IMR-90 (cell line): ENCODE measurements at regions not wholly inside any gene's neighbourhood (a gene's known extent, or its start where the extent isn't known, plus 50 kb on each side); places are given as distances from the start of the nearest gene placed in this dataset.

ENCODE experiments used
- ATAC-seq: fragments of 200-7000 bp; cut with Tn5 transposase; 2 replicates; pipeline ENCODE4 v1.9.1; 2020; ENCODE audit warnings: low read depth, mild to moderate bottlenecking, moderate library complexity
- BruUV-seq: library from RNA; stranded (reverse); fragments of 400-500 nt; replicated peaks from 2 replicates; lab custom pipeline; 2021; lab: Mats Ljungman, UMichigan
- CTCF ChIA-PET: fragments of 300-600 bp; formaldehyde crosslinking; extraction: SDS; loops from one replicate; lab custom pipeline; 2021; ENCODE audit warnings: antibody characterized with exemption; lab: Yijun Ruan, JAX
- POLR2A ChIA-PET: fragments of 300-600 bp; sonication (Branson Sonifier 250); formaldehyde crosslinking; loops from one replicate; lab custom pipeline; 2022; ENCODE audit warnings: antibody characterized with exemption; ENCODE audit not compliant: unreplicated experiment; lab: Charles Lee
- DNase-seq: peaks from one replicate; pipeline ENCODE4 v3.0.0; 2013
- H2AFZ ChIP-seq: replicated peaks from 2 replicates; pipeline ENCODE3; 2013; ENCODE audit warnings: low read length, mild to moderate bottlenecking; ENCODE audit not compliant: poor library complexity
- H2AK5ac ChIP-seq: 2 replicates; pipeline ENCODE4 v1.6.1; 2013; ENCODE audit warnings: low read depth, low read length, inconsistent platforms
- H2AK9ac ChIP-seq: replicated peaks from 2 replicates; pipeline ENCODE3; 2013; ENCODE audit warnings: mild to moderate bottlenecking, low read depth, low read length, moderate library complexity; ENCODE audit not compliant: poor library complexity
- H2BK120ac ChIP-seq: 2 replicates; pipeline ENCODE4 v1.6.1; 2013; ENCODE audit warnings: low read depth, low read length, inconsistent platforms
- H2BK15ac ChIP-seq: 3 replicates; pipeline ENCODE4 v1.6.1; 2013; ENCODE audit warnings: low read depth, low read length, inconsistent platforms
- H2BK20ac ChIP-seq: 2 replicates; pipeline ENCODE4 v1.6.1; 2013; ENCODE audit warnings: low read depth, mild to moderate bottlenecking, inconsistent platforms, low read length, moderate library complexity
- H2BK5ac ChIP-seq: 2 replicates; pipeline ENCODE4 v1.6.1; 2013; ENCODE audit warnings: mild to moderate bottlenecking, low read depth, low read length, inconsistent platforms; ENCODE audit not compliant: poor library complexity, severe bottlenecking
- H3K14ac ChIP-seq: replicated peaks from 2 replicates; pipeline ENCODE4 v1.6.1; 2013; ENCODE audit warnings: low read depth, low read length, inconsistent platforms
- H3K18ac ChIP-seq: 2 replicates; pipeline ENCODE4 v1.6.1; 2013; ENCODE audit warnings: low read depth, low read length, control low read depth
- H3K23ac ChIP-seq: 2 replicates; pipeline ENCODE4 v1.6.1; 2013; ENCODE audit warnings: low read depth, low read length, inconsistent platforms
- H3K27ac ChIP-seq: 2 replicates; pipeline ENCODE4 v1.5.1; 2013; ENCODE audit warnings: mild to moderate bottlenecking, control low read depth, low read length; ENCODE audit not compliant: insufficient read depth
- H3K27me3 ChIP-seq: 2 replicates; pipeline ENCODE4 v1.6.1; 2013; ENCODE audit warnings: low read length; ENCODE audit not compliant: control insufficient read depth, insufficient read depth
- H3K36me3 ChIP-seq: 2 replicates; pipeline ENCODE4 v1.6.1; 2013; ENCODE audit warnings: low read length, mixed read lengths; ENCODE audit not compliant: control insufficient read depth, insufficient read depth
- H3K4ac ChIP-seq: 2 replicates; pipeline ENCODE4 v1.6.1; 2013; ENCODE audit warnings: low read depth, low read length, inconsistent platforms
- H3K4me1 ChIP-seq: 2 replicates; pipeline ENCODE4 v1.6.1; 2013; ENCODE audit warnings: low read length, mixed read lengths; ENCODE audit not compliant: control insufficient read depth, insufficient read depth
- H3K4me2 ChIP-seq: 2 replicates; pipeline ENCODE4 v1.6.1; 2013; ENCODE audit warnings: low read depth, mild to moderate bottlenecking, control low read depth, low read length, moderate library complexity
- H3K4me3 ChIP-seq: 2 replicates; pipeline ENCODE4 v1.5.1; 2013; ENCODE audit warnings: low read depth, mild to moderate bottlenecking, control low read depth, low read length, moderate library complexity; ENCODE audit not compliant: insufficient read depth
- H3K56ac ChIP-seq: 2 replicates; pipeline ENCODE4 v1.6.1; 2013; ENCODE audit warnings: low read length, inconsistent platforms; ENCODE audit not compliant: insufficient read depth; ENCODE audit errors: extremely low read depth
- H3K79me1 ChIP-seq, 2 experiments: 2 replicates each; pipeline ENCODE4 v1.6.1; 2013; ENCODE audit warnings: low read length in 2 of 2, inconsistent platforms in 1 of 2, low read depth in 1 of 2
- H3K9ac ChIP-seq: 2 replicates; pipeline ENCODE4 v1.6.1; 2013; ENCODE audit warnings: low read depth, low read length, control low read depth
- H3K9me1 ChIP-seq: 2 replicates; pipeline ENCODE4 v1.6.1; 2013; ENCODE audit warnings: low read length, inconsistent platforms; ENCODE audit not compliant: insufficient read depth
- H3K9me3 ChIP-seq: 2 replicates; pipeline ENCODE4 v1.6.1; 2013; ENCODE audit warnings: low read length; ENCODE audit not compliant: control insufficient read depth, insufficient read depth
- H4K20me1 ChIP-seq: 2 replicates; pipeline ENCODE4 v1.6.1; 2013; ENCODE audit warnings: low read length, inconsistent platforms; ENCODE audit not compliant: insufficient read depth
- H4K5ac ChIP-seq: 2 replicates; pipeline ENCODE4 v1.6.1; 2013; ENCODE audit warnings: mild to moderate bottlenecking, low read depth, low read length, control low read depth
- H4K8ac ChIP-seq, 2 experiments: 2 replicates each; pipeline ENCODE4 v1.6.1; 2013; ENCODE audit warnings: low read depth in 2 of 2, low read length in 2 of 2, control low read depth in 1 of 2, inconsistent platforms in 1 of 2
- H4K91ac ChIP-seq: 2 replicates; pipeline ENCODE4 v1.6.1; 2013; ENCODE audit warnings: low read depth, low read length, inconsistent platforms; ENCODE audit not compliant: insufficient read depth
- BHLHE40 ChIP-seq: fragments of 150-350 bp; IDR thresholded peaks from 2 replicates; pipeline ENCODE4 v1.6.1; 2016; ENCODE audit warnings: mild to moderate bottlenecking, low read depth, low read length
- CEBPB ChIP-seq: IDR thresholded peaks from 2 replicates; pipeline ENCODE4 v1.6.1; 2012; ENCODE audit warnings: low read depth, low read length, improper control_type of control experiment
- CHD1 ChIP-seq: IDR thresholded peaks from 2 replicates; pipeline ENCODE4 v1.6.1; 2012; ENCODE audit warnings: low read depth, low read length, improper control_type of control experiment
- CTCF ChIP-seq: conservative IDR thresholded peaks from 2 replicates; pipeline ENCODE4 v1.5.1; 2012; ENCODE audit warnings: mild to moderate bottlenecking, low read depth, low read length, improper control_type of control experiment
- ELK1 ChIP-seq: fragments of 150-350 bp; IDR thresholded peaks from 2 replicates; pipeline ENCODE4 v1.6.1; 2016; ENCODE audit warnings: low read depth, mild to moderate bottlenecking, low read length, moderate library complexity, borderline replicate concordance
- FOS ChIP-seq: fragments of 150-350 bp; IDR thresholded peaks from 2 replicates; pipeline ENCODE4 v1.6.1; 2016; ENCODE audit warnings: low read depth, low read length
- MAFK ChIP-seq: IDR thresholded peaks from 2 replicates; pipeline ENCODE4 v1.6.1; 2012; ENCODE audit warnings: low read depth, low read length, improper control_type of control experiment
- MAZ ChIP-seq: IDR thresholded peaks from 2 replicates; pipeline ENCODE4 v1.6.1; 2012; ENCODE audit warnings: low read depth, mild to moderate bottlenecking, low read length, improper control_type of control experiment, moderate library complexity, borderline replicate concordance
- MXI1 ChIP-seq: IDR thresholded peaks from 2 replicates; pipeline ENCODE4 v1.6.1; 2012; ENCODE audit warnings: low read depth, mild to moderate bottlenecking, low read length, moderate library complexity, borderline replicate concordance
- NFE2L2 ChIP-seq: fragments of 150-350 bp; IDR thresholded peaks from 2 replicates; pipeline ENCODE4 v1.6.1; 2016; ENCODE audit warnings: low read depth, mild to moderate bottlenecking, low read length
- RAD21 ChIP-seq: IDR thresholded peaks from 2 replicates; pipeline ENCODE4 v1.6.1; 2012; ENCODE audit warnings: low read length, improper control_type of control experiment
- RCOR1 ChIP-seq: IDR thresholded peaks from 2 replicates; pipeline ENCODE4 v1.6.1; 2012; ENCODE audit warnings: mild to moderate bottlenecking, low read length, improper control_type of control experiment; ENCODE audit not compliant: insufficient replicate concordance
- RFX5 ChIP-seq: IDR thresholded peaks from 2 replicates; pipeline ENCODE4 v1.8.0; 2012; ENCODE audit warnings: low read depth, mild to moderate bottlenecking, low read length, moderate library complexity
- SMC3 ChIP-seq: fragments of 150-350 bp; IDR thresholded peaks from 2 replicates; pipeline ENCODE4 v1.6.1; 2016; ENCODE audit warnings: low read depth, mild to moderate bottlenecking, antibody characterized with exemption, low read length, moderate library complexity
- WGBS, 2 experiments: methylation state at CpG; one replicate each; pipeline versions ENCODE4 v1.1.5 to v1.1.7; 2013; ENCODE audit warnings: missing lambda C conversion rate in 2 of 2; ENCODE audit not compliant: insufficient read length in 1 of 2; ENCODE audit errors: extremely low coverage in 2 of 2; 5-methylcytosine and 5-hydroxymethylcytosine counted together
- dilution Hi-C: fragments of 300-500 bp; cut with HindIII; formaldehyde crosslinking; loops from one replicate; pipeline ENCODE4 v1.14.3; 2018; ENCODE audit warnings: low sequenced_read_pairs; ENCODE audit not compliant: unreplicated experiment
- in situ Hi-C: fragments of 300-500 bp; cut with MboI; formaldehyde crosslinking; loops from 3 replicates; pipeline ENCODE4 v1.14.3; 2019; ENCODE audit warnings: low sequenced_read_pairs, inconsistent platforms, mixed read lengths
- intact Hi-C: fragments of 100-400 bp; cut with micrococcal nuclease; formaldehyde crosslinking; loops from 2 replicates; pipeline ENCODE4 v1.10.0; 2022

- no peaks in the 10 kb centered on the region for H3K9me3 ChIP-seq
- 79% methylated on average over 3 of the region's 7 CpGs; no CpG with 5 or more reads in 1 of the 2 experiments for WGBS, 2 experiments
- no peak overlapping the region for H3K27ac ChIP-seq
- no peak overlapping the region for H3K14ac ChIP-seq
- H3K36me3 ChIP-seq: no peaks in the 10 kb centered on the region
- H3K79me1 ChIP-seq: no peaks in the 10 kb centered on the region
- no peak overlapping the region for H4K91ac ChIP-seq
- H3K9me1 ChIP-seq: no peaks in the 10 kb centered on the region
- H3K56ac ChIP-seq: no peak overlapping the region
- no peak overlapping the region for H4K5ac ChIP-seq
- no peak overlapping the region for H3K9ac ChIP-seq
- no peak for ATAC-seq
- no peak overlapping the region for H3K4ac ChIP-seq
- in situ Hi-C loops: no loop called here
- CTCF ChIA-PET: no interaction called here
- H2AK9ac ChIP-seq: peak overlapping the region; percentile 37
- no peak for TF ChIP-seq MAFK
- no peak for TF ChIP-seq RCOR1
- no peak for TF ChIP-seq CTCF
- no peak for TF ChIP-seq RFX5
- no peak for TF ChIP-seq BHLHE40
- no peak for TF ChIP-seq NFE2L2
- no peak for TF ChIP-seq ELK1
- no peak for TF ChIP-seq CEBPB
- TF ChIP-seq FOS: no peak
- no peak for TF ChIP-seq SMC3
- no peak for TF ChIP-seq MAZ
- no peak for TF ChIP-seq RAD21
- no peak for TF ChIP-seq CHD1
- TF ChIP-seq MXI1: no peak
- no peak overlapping the region for H2AK5ac ChIP-seq
- no peak overlapping the region for H3K18ac ChIP-seq
- H3K4me1 ChIP-seq: no peaks in the 10 kb centered on the region
- H2BK20ac ChIP-seq: no peak overlapping the region
- dilution Hi-C loops: no loop called here
- intact Hi-C loops: no loop called here
- H2BK5ac ChIP-seq: no peak overlapping the region
- no TSS peak for BruUV-seq
- no peak overlapping the region for H2BK120ac ChIP-seq
- H2AFZ ChIP-seq: no peak overlapping the region
- H3K4me3 ChIP-seq: no peak overlapping the region
- no peak overlapping the region for H3K4me2 ChIP-seq
- no peak overlapping the region for H3K23ac ChIP-seq
- H4K8ac ChIP-seq: no peak overlapping the region
- no peak for DNase-seq
- H2BK15ac ChIP-seq: no peak overlapping the region
- POLR2A ChIA-PET: no interaction called here
- no peaks in the 10 kb centered on the region; the same call in 1 of the 2 replicates for H3K27me3 ChIP-seq
- H4K20me1 ChIP-seq: no peaks in the 10 kb centered on the region
These were observed 97.2 kb upstream of the SPIN1 start for GRCh38 chr9:88291056-88291455.
